GM12878 (cell line): ENCODE measurements at regions not wholly inside any gene's neighbourhood (a gene's known extent, or its start where the extent isn't known, plus 50 kb on each side); places are given as distances from the start of the nearest gene placed in this dataset.

ENCODE experiments used
- ATAC-seq: fragments of 200-7000 bp; cut with Tn5 transposase; 3 replicates; pipeline ENCODE4 v1.9.1; 2020; ENCODE audit warnings: mild to moderate bottlenecking, moderate library complexity
- BruUV-seq: library from RNA; stranded (reverse); fragments of 400-500 nt; replicated peaks from 2 replicates; lab custom pipeline; 2021; lab: Mats Ljungman, UMichigan
- CTCF ChIA-PET: fragments of 300-600 bp; sonication (Branson Sonifier 250); formaldehyde crosslinking; extraction: SDS; loops from one replicate; lab custom pipeline; 2021; ENCODE audit warnings: inconsistent platforms; lab: Yijun Ruan, JAX
- POLR2A ChIA-PET: fragments of 350-600 bp; formaldehyde crosslinking; extraction: SDS; loops from one replicate; lab custom pipeline; 2021; ENCODE audit warnings: inconsistent platforms; lab: Charles Lee
- RAD21 ChIA-PET: fragments of 300-600 bp; sonication (Branson Sonifier 250); formaldehyde crosslinking; loops from one replicate; lab custom pipeline; 2023; ENCODE audit warnings: antibody characterized with exemption; ENCODE audit not compliant: unreplicated experiment; lab: Charles Lee
- SMC1A ChIA-PET: fragments of 300-600 bp; sonication (Branson Sonifier 250); formaldehyde crosslinking; loops from one replicate; lab custom pipeline; 2023; ENCODE audit not compliant: unreplicated experiment, uncharacterized antibody; lab: Charles Lee
- DNase-seq: peaks from one replicate; pipeline ENCODE4 v3.0.0-alpha.2; 2011; ENCODE audit warnings: low read depth, low spot score
- FAIRE-seq: peaks from 3 replicates; lab custom pipeline; 2011; peaks lifted over from hg19 to GRCh38; lab: Jason Lieb, UNC
- H2AFZ ChIP-seq: 2 replicates; pipeline ENCODE4 v1.6.0; 2011; ENCODE audit warnings: low read depth, low read length, control low read depth; ENCODE audit not compliant: control insufficient read depth
- H3K27ac ChIP-seq: 2 replicates; pipeline ENCODE4 v1.5.1; 2011; ENCODE audit warnings: control low read depth; ENCODE audit not compliant: control insufficient read depth, insufficient read depth
- H3K27me3 ChIP-seq, 2 experiments: replicated peaks in 1 of 2; 2 replicates each; pipeline versions ENCODE4 v1.6.0 to v1.6.1; 2011; ENCODE audit warnings: low read length in 1 of 2; ENCODE audit not compliant: control insufficient read depth in 2 of 2, insufficient read depth in 2 of 2
- H3K36me3 ChIP-seq, 2 experiments: 2 replicates each; pipeline ENCODE4 v1.5.1; 2011; ENCODE audit warnings: low read length in 1 of 2; ENCODE audit not compliant: control insufficient read depth in 2 of 2, insufficient read depth in 2 of 2
- H3K4me1 ChIP-seq: 2 replicates; pipeline ENCODE4 v1.6.1; 2011; ENCODE audit warnings: mild to moderate bottlenecking, low read length, moderate library complexity, mixed read lengths; ENCODE audit not compliant: control insufficient read depth, insufficient read depth
- H3K4me2 ChIP-seq: 2 replicates; pipeline ENCODE4 v1.6.0; 2011; ENCODE audit warnings: control low read depth; ENCODE audit not compliant: control insufficient read depth, insufficient read depth
- H3K4me3 ChIP-seq: fragments of 200-600 bp; sonication (generic); 2 replicates; pipeline ENCODE4 v1.5.1; 2016
- H3K79me2 ChIP-seq: 2 replicates; pipeline ENCODE4 v1.6.0; 2011; ENCODE audit warnings: low read length; ENCODE audit not compliant: control insufficient read depth, insufficient read depth
- H3K9ac ChIP-seq: 2 replicates; pipeline ENCODE4 v1.8.0; 2011; ENCODE audit warnings: low read length, control low read depth, mixed read lengths; ENCODE audit not compliant: control insufficient read depth, insufficient read depth
- H3K9me3 ChIP-seq: replicated peaks from 3 replicates; pipeline ENCODE4 v1.5.1; 2011; ENCODE audit warnings: mild to moderate bottlenecking, low read length; ENCODE audit not compliant: control insufficient read depth, insufficient read depth
- H4K20me1 ChIP-seq: 2 replicates; pipeline ENCODE4 v1.6.0; 2011; ENCODE audit not compliant: control insufficient read depth, insufficient read depth
- ASH2L ChIP-seq: fragments of 300-600, 200-600 bp; sonication (generic); IDR thresholded peaks from 2 replicates; pipeline ENCODE4 v1.6.1; 2017; ENCODE audit warnings: low read depth, mild to moderate bottlenecking, borderline replicate concordance
- CBX3 ChIP-seq: fragments of 200-600 bp; sonication (generic); IDR thresholded peaks from 2 replicates; pipeline ENCODE4 v1.6.1; 2016; ENCODE audit warnings: low read depth, borderline replicate concordance
- CREM ChIP-seq: IDR thresholded peaks from 2 replicates; pipeline ENCODE4 v1.6.1; 2014; ENCODE audit warnings: antibody characterized with exemption, low read depth
- FOS ChIP-seq: IDR thresholded peaks from 3 replicates; pipeline ENCODE4 v1.6.1; 2011; ENCODE audit warnings: borderline replicate concordance; ENCODE audit not compliant: insufficient read length; ENCODE audit errors: extremely low read depth
- HDGF ChIP-seq: fragments of 450-650 bp; IDR thresholded peaks from 2 replicates; pipeline ENCODE4 v1.6.1; 2016; ENCODE audit warnings: antibody characterized with exemption
- IKZF2 ChIP-seq, 2 experiments: fragments of 450-650 bp; IDR thresholded peaks; 2 replicates each; pipeline ENCODE4 v1.6.1; 2017; ENCODE audit warnings: mild to moderate bottlenecking in 2 of 2, moderate library complexity in 2 of 2
- IRF5 ChIP-seq: fragments of 450-650 bp; IDR thresholded peaks from 2 replicates; pipeline ENCODE4 v1.6.1; 2017; ENCODE audit warnings: borderline replicate concordance
- KAT2A ChIP-seq: conservative IDR thresholded peaks from 2 replicates; pipeline ENCODE4 v1.6.1; 2011; ENCODE audit warnings: low read depth, low read length; ENCODE audit not compliant: control insufficient read depth
- MTA2 ChIP-seq: fragments of 450-650 bp; IDR thresholded peaks from 2 replicates; pipeline ENCODE4 v1.6.1; 2016; ENCODE audit warnings: low read depth, mild to moderate bottlenecking, moderate library complexity
- NR2C2 ChIP-seq: IDR thresholded peaks from 2 replicates; pipeline ENCODE4 v1.6.1; 2011; ENCODE audit warnings: borderline replicate concordance, low read depth; ENCODE audit not compliant: control insufficient read depth, insufficient read length
- PAX8 ChIP-seq: fragments of 450-650 bp; IDR thresholded peaks from 2 replicates; pipeline ENCODE4 v1.6.1; 2017; ENCODE audit warnings: mild to moderate bottlenecking, moderate library complexity
- RAD51 ChIP-seq: fragments of 450-650 bp; IDR thresholded peaks from 2 replicates; pipeline ENCODE4 v1.6.1; 2016; ENCODE audit warnings: moderate library complexity, mild to moderate bottlenecking, inconsistent platforms
- SMAD5 ChIP-seq: IDR thresholded peaks from 2 replicates; pipeline ENCODE4 v1.6.1; 2016; ENCODE audit warnings: antibody characterized with exemption, low read depth
- SUPT20H ChIP-seq: IDR thresholded peaks from 2 replicates; pipeline ENCODE4 v1.6.1; 2011; ENCODE audit warnings: low read depth, mild to moderate bottlenecking, low read length, moderate library complexity, borderline replicate concordance; ENCODE audit not compliant: control insufficient read depth
- TARDBP ChIP-seq: IDR thresholded peaks from 2 replicates; pipeline ENCODE4 v1.6.1; 2016; ENCODE audit warnings: borderline replicate concordance
- YBX1 ChIP-seq: fragments of 450-650 bp; IDR thresholded peaks from 2 replicates; pipeline ENCODE4 v1.6.1; 2016; ENCODE audit warnings: antibody characterized with exemption
- ZBTB4 ChIP-seq: fragments of 450-650 bp; formaldehyde crosslinking; IDR thresholded peaks from 2 replicates; pipeline ENCODE4 v1.4.0; 2022; ENCODE audit warnings: mild to moderate bottlenecking, moderate library complexity
- ZNF207 ChIP-seq: fragments of 450-650 bp; IDR thresholded peaks from 2 replicates; pipeline ENCODE4 v1.6.1; 2014; ENCODE audit warnings: antibody characterized with exemption, mild to moderate bottlenecking, borderline replicate concordance
- ZNF217 ChIP-seq: fragments of 450-650 bp; IDR thresholded peaks from 2 replicates; pipeline ENCODE4 v1.6.1; 2017; ENCODE audit warnings: antibody characterized with exemption, mild to moderate bottlenecking
- in situ Hi-C: fragments of 300-500 bp; cut with MboI; formaldehyde crosslinking; loops from 9 replicates; pipeline ENCODE4 v1.14.3; 2018; ENCODE audit warnings: mixed read lengths
- intact Hi-C: fragments of 100-400 bp; cut with micrococcal nuclease; formaldehyde crosslinking; loops from one replicate; pipeline ENCODE4 v1.14.2; 2022; ENCODE audit not compliant: unreplicated experiment

- Histone ChIP-seq H3K27me3 (no peaks in the 10 kb centered on the region), H3K27ac (no peak overlapping the region), H3K4me2 (no peak overlapping the region), H3K4me1 (no peaks in the 10 kb centered on the region), H3K36me3 (no peaks in the 10 kb centered on the region), H3K9ac (no peak overlapping the region)
- FAIRE-seq (no peak), DNase-seq (no peak), ATAC-seq (no peak)
- SMC1A ChIA-PET, result interaction anchor here (1.3 to 3.3 kb wide), 2 partner anchors 11 to 42 kb away, joined by 3 to 18 read pairs; no protein-coding TSS in a partner anchor
- POLR2A ChIA-PET, result no interaction called here
- no TSS peak for BruUV-seq
- RAD21 ChIA-PET, result interaction anchor here (0.9 kb wide), 1 partner anchor 671 kb away, joined by 3 read pairs; no protein-coding TSS in a partner anchor
- TF ChIP-seq IRF5, result no peak
- no peak for TF ChIP-seq CREM
- no peak for TF ChIP-seq SUPT20H
- TF ChIP-seq SMAD5, result no peak
- no peak for TF ChIP-seq TARDBP
- no peak for TF ChIP-seq HDGF
- no peak for TF ChIP-seq ASH2L
- TF ChIP-seq FOS, result no peak
- no peak for TF ChIP-seq KAT2A
- no peak for TF ChIP-seq CBX3
- no peak for TF ChIP-seq RAD51
- no peak for TF ChIP-seq ZNF217
- no peak for TF ChIP-seq YBX1
- no peak for TF ChIP-seq ZNF207
- no peak for TF ChIP-seq ZBTB4 (CRISPR knock-in tag)
- no peak for TF ChIP-seq MTA2
- TF ChIP-seq IKZF2 (IDR thresholded peaks at IDR 0.05), result no peak
- no peak for TF ChIP-seq PAX8
- TF ChIP-seq NR2C2, result no peak
- TF ChIP-seq, all 136 proteins: peak for 0
- CTCF ChIA-PET, result no interaction called here
- Histone ChIP-seq H3K4me3 (no peak overlapping the region), H2AFZ (no peak overlapping the region), H4K20me1 (no peaks in the 10 kb centered on the region), H3K9me3 (no peaks in the 10 kb centered on the region), H3K79me2 (no peaks in the 10 kb centered on the region)
- intact Hi-C loops (no loop called here), in situ Hi-C loops (no loop called here)
Observed at GRCh38 chr6:140041056-140041455, 666.6 kb upstream of the CITED2 start.
